AG04450 (cell line): ENCODE measurements at regions not wholly inside any gene's neighbourhood (a gene's known extent, or its start where the extent isn't known, plus 50 kb on each side); places are given as distances from the start of the nearest gene placed in this dataset.

Source experiments
- CTCF ChIA-PET: fragments of 300-600, 350-600 bp; formaldehyde crosslinking; extraction: SDS; loops from one replicate; lab custom pipeline; 2022; ENCODE audit warnings: antibody characterized with exemption, inconsistent platforms; lab: Charles Lee
- POLR2A ChIA-PET: fragments of 350-600 bp; formaldehyde crosslinking; extraction: SDS; loops from one replicate; lab custom pipeline; 2021; ENCODE audit warnings: antibody characterized with exemption, inconsistent platforms; lab: Yijun Ruan, JAX
- DNase-seq: peaks from one replicate; pipeline ENCODE4 v3.0.0-alpha.2; 2011; ENCODE audit warnings: low read depth, low spot score
- H3K27ac ChIP-seq: one replicate; pipeline ENCODE4 v1.5.1; 2012; ENCODE audit warnings: low read depth, low read length, control low read depth
- H3K27me3 ChIP-seq: one replicate; pipeline ENCODE4 v1.6.0; 2012; ENCODE audit warnings: low read length; ENCODE audit not compliant: control insufficient read depth, insufficient read depth
- H3K4me3 ChIP-seq: 2 replicates; pipeline ENCODE4 v1.5.1; 2011; ENCODE audit warnings: mild to moderate bottlenecking, low read depth, low read length, control low read depth
- H3K9me3 ChIP-seq: 2 replicates; pipeline ENCODE4 v1.5.1; 2012; ENCODE audit warnings: low read length; ENCODE audit not compliant: control insufficient read depth, insufficient read depth
- TF ChIP-seq, protein P1 (sequence below): IDR thresholded peaks from 2 replicates; pipeline ENCODE4 v1.5.1; 2011; ENCODE audit warnings: low read depth, low read length, control low read depth, inconsistent platforms

- TF ChIP-seq, protein P1, sequence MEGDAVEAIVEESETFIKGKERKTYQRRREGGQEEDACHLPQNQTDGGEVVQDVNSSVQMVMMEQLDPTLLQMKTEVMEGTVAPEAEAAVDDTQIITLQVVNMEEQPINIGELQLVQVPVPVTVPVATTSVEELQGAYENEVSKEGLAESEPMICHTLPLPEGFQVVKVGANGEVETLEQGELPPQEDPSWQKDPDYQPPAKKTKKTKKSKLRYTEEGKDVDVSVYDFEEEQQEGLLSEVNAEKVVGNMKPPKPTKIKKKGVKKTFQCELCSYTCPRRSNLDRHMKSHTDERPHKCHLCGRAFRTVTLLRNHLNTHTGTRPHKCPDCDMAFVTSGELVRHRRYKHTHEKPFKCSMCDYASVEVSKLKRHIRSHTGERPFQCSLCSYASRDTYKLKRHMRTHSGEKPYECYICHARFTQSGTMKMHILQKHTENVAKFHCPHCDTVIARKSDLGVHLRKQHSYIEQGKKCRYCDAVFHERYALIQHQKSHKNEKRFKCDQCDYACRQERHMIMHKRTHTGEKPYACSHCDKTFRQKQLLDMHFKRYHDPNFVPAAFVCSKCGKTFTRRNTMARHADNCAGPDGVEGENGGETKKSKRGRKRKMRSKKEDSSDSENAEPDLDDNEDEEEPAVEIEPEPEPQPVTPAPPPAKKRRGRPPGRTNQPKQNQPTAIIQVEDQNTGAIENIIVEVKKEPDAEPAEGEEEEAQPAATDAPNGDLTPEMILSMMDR, result no peak
- no peaks in the 10 kb centered on the region for H3K27me3 ChIP-seq
- no peak overlapping the region for H3K27ac ChIP-seq
- ChIA-PET POLR2A (no interaction called here), CTCF (interaction anchor here (1.2 kb wide), 1 partner anchor 163 kb away, joined by 4 read pairs; no protein-coding TSS in a partner anchor)
- no peak overlapping the region for H3K4me3 ChIP-seq
- peaks cover 3% of the 10 kb centered on the region for H3K9me3 ChIP-seq
- DNase-seq, result no peak
Measured at GRCh38 chr11:135031205-135031989, 619.4 kb upstream of the B3GAT1 start.

DNA sequence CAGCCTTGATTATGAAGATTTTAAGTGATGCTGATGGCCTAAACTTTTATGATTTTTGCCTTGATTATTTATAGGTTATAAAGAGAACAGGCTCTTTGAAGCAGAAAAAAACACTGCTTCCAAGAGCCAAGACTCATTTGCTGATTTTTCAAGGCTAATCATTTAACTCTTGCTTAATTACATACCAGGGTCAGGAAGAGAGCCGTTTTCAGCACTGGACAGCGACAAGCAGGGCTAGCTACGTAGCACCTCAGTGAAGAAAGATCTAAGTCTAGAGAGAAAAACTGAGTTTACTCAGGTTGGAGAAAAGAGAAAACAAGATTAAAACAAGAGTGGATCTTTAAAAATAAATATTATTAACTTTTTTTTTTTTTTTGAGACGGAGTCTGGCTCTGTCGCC, 615.4 kb upstream of the B3GAT1 start:
- DNase-seq, result no peak
- ChIA-PET POLR2A (no interaction called here), CTCF (no interaction called here)
- TF ChIP-seq, protein P1, result no peak
- no peak overlapping the region for H3K27ac ChIP-seq
- no peaks in the 10 kb centered on the region for H3K27me3 ChIP-seq
- H3K4me3 ChIP-seq, result no peak overlapping the region
- H3K9me3 ChIP-seq, result no peaks in the 10 kb centered on the region; the same call in none of the 2 replicates

DNA sequence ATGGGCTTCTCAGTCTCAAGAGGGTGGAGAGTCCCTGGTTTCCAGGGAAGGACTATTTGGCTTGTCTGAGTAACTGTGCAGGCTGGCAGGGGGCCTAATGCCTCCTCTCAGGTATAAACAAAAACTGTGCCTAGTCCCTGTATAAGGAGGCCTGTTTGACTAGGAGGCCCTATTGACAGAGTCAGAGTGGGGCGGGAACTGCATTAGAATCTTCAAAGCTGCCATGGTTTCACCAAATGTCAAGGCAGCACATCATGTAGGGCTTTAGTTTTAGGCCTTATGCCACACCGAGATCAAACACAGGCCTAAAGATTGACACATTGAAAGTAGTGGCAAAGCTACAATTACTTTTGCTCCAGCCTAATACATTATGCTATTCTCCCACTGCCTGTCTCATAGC, 611.5 kb upstream of the B3GAT1 start:
- POLR2A ChIA-PET, result no interaction called here
- TF ChIP-seq, protein P1, result no peak
- H3K4me3 ChIP-seq, result no peak overlapping the region
- CTCF ChIA-PET, result no interaction called here
- no peaks in the 10 kb centered on the region for H3K27me3 ChIP-seq
- H3K9me3 ChIP-seq, result no peaks in the 10 kb centered on the region; the same call in none of the 2 replicates
- no peak overlapping the region for H3K27ac ChIP-seq
- DNase-seq, result no peak

- no peak overlapping the region for H3K4me3 ChIP-seq
Measured at GRCh38 chr11:135022454-135022853, 610.4 kb upstream of the B3GAT1 start.

GRCh38 chr11:135019899-135020298, 607.9 kb upstream of the B3GAT1 start:
- Histone ChIP-seq H3K4me3 (no peak overlapping the region), H3K9me3 (no peaks in the 10 kb centered on the region; the same call in none of the 2 replicates), H3K27ac (no peak overlapping the region), H3K27me3 (no peaks in the 10 kb centered on the region)
- DNase-seq, result no peak
- POLR2A ChIA-PET, result no interaction called here
- TF ChIP-seq, protein P1, result no peak
- CTCF ChIA-PET, result no interaction called here

More at GRCh38 chr11:135022454-135022853, 610.4 kb upstream of the B3GAT1 start:
- no peak for DNase-seq
- no peaks in the 10 kb centered on the region; the same call in none of the 2 replicates for H3K9me3 ChIP-seq
- no peaks in the 10 kb centered on the region for H3K27me3 ChIP-seq
- TF ChIP-seq, protein P1, result no peak
- CTCF ChIA-PET, result no interaction called here
- H3K27ac ChIP-seq, result no peak overlapping the region
- POLR2A ChIA-PET, result no interaction called here
